GM23338 (cell line): ENCODE measurements at regions not wholly inside any gene's neighbourhood (a gene's known extent, or its start where the extent isn't known, plus 50 kb on each side); places are given as distances from the start of the nearest gene placed in this dataset.

Experiments
- ATAC-seq: fragments of 200-7000 bp; cut with Tn5 transposase; 3 replicates; pipeline ENCODE4 v1.9.1; 2020
- DNase-seq: peaks from one replicate; pipeline ENCODE4 v3.0.0-alpha.2; 2015; ENCODE audit warnings: low spot score
- H2AFZ ChIP-seq: fragments of 200-600 bp; sonication (generic); 2 replicates; pipeline ENCODE4 v1.8.0; 2016; ENCODE audit warnings: antibody characterized with exemption, mild to moderate bottlenecking, moderate library complexity
- H3F3A ChIP-seq: fragments of 200-600 bp; sonication (generic); replicated peaks from 2 replicates; pipeline ENCODE4 v1.8.0; 2017; ENCODE audit warnings: antibody characterized with exemption, mixed run types, low read depth
- H3K27ac ChIP-seq: fragments of 200-600 bp; sonication (generic); 2 replicates; pipeline ENCODE4 v1.6.1; 2016; ENCODE audit warnings: low read depth
- H3K27me3 ChIP-seq: fragments of 200-600 bp; sonication (generic); 2 replicates; pipeline ENCODE4 v1.8.0; 2016; ENCODE audit warnings: mild to moderate bottlenecking, mixed run types, moderate library complexity; ENCODE audit not compliant: insufficient read depth
- H3K36me3 ChIP-seq: fragments of 200-600 bp; sonication (generic); 2 replicates; pipeline ENCODE4 v1.8.0; 2016; ENCODE audit warnings: mild to moderate bottlenecking; ENCODE audit not compliant: insufficient read depth
- H3K4me1 ChIP-seq: fragments of 200-600 bp; sonication (generic); 2 replicates; pipeline ENCODE4 v1.8.0; 2016; ENCODE audit warnings: mild to moderate bottlenecking, moderate library complexity; ENCODE audit not compliant: insufficient read depth
- H3K4me2 ChIP-seq: fragments of 200-600 bp; sonication (generic); 2 replicates; pipeline ENCODE4 v1.7.1; 2017; ENCODE audit warnings: mixed run types
- H3K4me3 ChIP-seq: fragments of 200-600 bp; sonication (generic); 2 replicates; pipeline ENCODE4 v1.6.1; 2016; ENCODE audit warnings: mixed run types
- H3K79me2 ChIP-seq: fragments of 200-600 bp; sonication (generic); replicated peaks from 2 replicates; pipeline ENCODE4 v1.8.0; 2017; ENCODE audit warnings: mild to moderate bottlenecking; ENCODE audit not compliant: insufficient read depth
- H3K9me2 ChIP-seq: fragments of 200-600 bp; sonication (generic); 2 replicates; pipeline ENCODE4 v1.8.0; 2017; ENCODE audit not compliant: insufficient read depth
- H4K20me1 ChIP-seq: fragments of 200-600 bp; sonication (generic); replicated peaks from 2 replicates; pipeline ENCODE4 v1.8.0; 2017; ENCODE audit warnings: mild to moderate bottlenecking; ENCODE audit not compliant: insufficient read depth
- H3K27ac Mint-ChIP-seq: 2 replicates; pipeline ENCODE4 v1.8.0; 2020; ENCODE audit warnings: inconsistent platforms, mild to moderate bottlenecking, moderate library complexity, mixed read lengths
- H3K27me3 Mint-ChIP-seq: 3 replicates; pipeline ENCODE4 v1.8.0; 2022; ENCODE audit warnings: low read depth, mild to moderate bottlenecking, moderate library complexity, mixed read lengths, inconsistent platforms; ENCODE audit not compliant: insufficient read depth, poor library complexity
- H3K36me3 Mint-ChIP-seq: 3 replicates; pipeline ENCODE4 v1.8.0; 2021; ENCODE audit warnings: low read depth, mild to moderate bottlenecking, inconsistent platforms, moderate library complexity, mixed read lengths
- H3K4me1 Mint-ChIP-seq: 3 replicates; pipeline ENCODE4 v1.8.0; 2020; ENCODE audit warnings: mild to moderate bottlenecking, inconsistent platforms, mixed read lengths
- H3K4me3 Mint-ChIP-seq: 3 replicates; pipeline ENCODE4 v1.8.0; 2021; ENCODE audit warnings: moderate library complexity, mild to moderate bottlenecking, inconsistent platforms, mixed read lengths
- H3K9me3 Mint-ChIP-seq: 3 replicates; pipeline ENCODE4 v1.8.0; 2020; ENCODE audit warnings: moderate library complexity, mild to moderate bottlenecking, inconsistent platforms, mixed read lengths
- CREB1 ChIP-seq: fragments of 250-450 bp; sonication (Bioruptor Pico); IDR thresholded peaks from 2 replicates; pipeline ENCODE4 v1.5.0; 2020; ENCODE audit warnings: low read depth, mild to moderate bottlenecking, moderate library complexity
- ETS1 ChIP-seq: IDR thresholded peaks from 2 replicates; pipeline ENCODE4 v1.6.1; 2016; ENCODE audit warnings: antibody characterized with exemption
- EZH2phosphoT487 ChIP-seq: fragments of 200-600 bp; sonication (generic); IDR thresholded peaks from one replicate; pipeline ENCODE4 v1.8.1; 2018; ENCODE audit warnings: antibody characterized with exemption; ENCODE audit not compliant: unreplicated experiment
- JUNB ChIP-seq: IDR thresholded peaks from one replicate; pipeline ENCODE4 v1.6.1; 2016; ENCODE audit warnings: antibody characterized with exemption; ENCODE audit not compliant: unreplicated experiment
- NANOG ChIP-seq: IDR thresholded peaks from 2 replicates; pipeline ENCODE4 v1.6.1; 2016; ENCODE audit warnings: antibody characterized with exemption, borderline replicate concordance
- REST ChIP-seq: IDR thresholded peaks from one replicate; pipeline ENCODE4 v1.6.1; 2018; ENCODE audit warnings: antibody characterized with exemption; ENCODE audit not compliant: unreplicated experiment
- STAT1 ChIP-seq: IDR thresholded peaks from one replicate; pipeline ENCODE4 v1.6.1; 2016; ENCODE audit warnings: antibody characterized with exemption; ENCODE audit not compliant: unreplicated experiment
- TF ChIP-seq, protein P1 (sequence below): fragments of 250-450 bp; sonication (Bioruptor Pico); IDR thresholded peaks from 2 replicates; pipeline ENCODE4 v1.5.0; 2020; ENCODE audit warnings: mild to moderate bottlenecking, moderate library complexity
- TF ChIP-seq, protein P2 (sequence below), 2 experiments: fragments of 200-600 bp in 1 of 2; sonication (generic) in 1 of 2; conservative IDR thresholded peaks; 2 replicates each; pipeline versions ENCODE4 v1.5.1 to v1.6.1; 2016 to 2017; ENCODE audit warnings: antibody characterized with exemption in 2 of 2, low read depth in 2 of 2, mild to moderate bottlenecking in 2 of 2, moderate library complexity in 1 of 2

GRCh38 chr2:100658017-100658416 lies 95.2 kb downstream of the PDCL3 start:
- H3K4me1 ChIP-seq, result no peaks in the 10 kb centered on the region
- H3K4me2 ChIP-seq, result no peak overlapping the region
- no peaks in the 10 kb centered on the region for H3K36me3 Mint-ChIP-seq
- no peaks in the 10 kb centered on the region for H3K4me1 Mint-ChIP-seq
- no peak overlapping the region for H3K4me3 ChIP-seq
- H4K20me1 ChIP-seq, result no peaks in the 10 kb centered on the region
- H3K4me3 Mint-ChIP-seq, result no peak overlapping the region
- no peaks in the 10 kb centered on the region for H3F3A ChIP-seq
- no peak for ATAC-seq
- no peaks in the 10 kb centered on the region for H3K27me3 Mint-ChIP-seq
- no peaks in the 10 kb centered on the region for H3K27me3 ChIP-seq
- no peaks in the 10 kb centered on the region; the same call in 2 of the 3 replicates for H3K9me3 Mint-ChIP-seq
- H3K9me2 ChIP-seq, result peaks cover 6% of the 10 kb centered on the region; the same call in 1 of the 2 replicates
- DNase-seq, result no peak
- no peak overlapping the region for H3K27ac Mint-ChIP-seq
- H3K27ac ChIP-seq, result no peak overlapping the region
- H2AFZ ChIP-seq, result no peak overlapping the region
- no peaks in the 10 kb centered on the region for H3K36me3 ChIP-seq
- H3K79me2 ChIP-seq, result no peaks in the 10 kb centered on the region
- TF ChIP-seq CREB1 (CRISPR knock-in tag), result no peak
- TF ChIP-seq EZH2phosphoT487, result no peak
- no peak for TF ChIP-seq ETS1
- TF ChIP-seq JUNB, result no peak
- no peak for TF ChIP-seq REST
- TF ChIP-seq, protein P1, sequence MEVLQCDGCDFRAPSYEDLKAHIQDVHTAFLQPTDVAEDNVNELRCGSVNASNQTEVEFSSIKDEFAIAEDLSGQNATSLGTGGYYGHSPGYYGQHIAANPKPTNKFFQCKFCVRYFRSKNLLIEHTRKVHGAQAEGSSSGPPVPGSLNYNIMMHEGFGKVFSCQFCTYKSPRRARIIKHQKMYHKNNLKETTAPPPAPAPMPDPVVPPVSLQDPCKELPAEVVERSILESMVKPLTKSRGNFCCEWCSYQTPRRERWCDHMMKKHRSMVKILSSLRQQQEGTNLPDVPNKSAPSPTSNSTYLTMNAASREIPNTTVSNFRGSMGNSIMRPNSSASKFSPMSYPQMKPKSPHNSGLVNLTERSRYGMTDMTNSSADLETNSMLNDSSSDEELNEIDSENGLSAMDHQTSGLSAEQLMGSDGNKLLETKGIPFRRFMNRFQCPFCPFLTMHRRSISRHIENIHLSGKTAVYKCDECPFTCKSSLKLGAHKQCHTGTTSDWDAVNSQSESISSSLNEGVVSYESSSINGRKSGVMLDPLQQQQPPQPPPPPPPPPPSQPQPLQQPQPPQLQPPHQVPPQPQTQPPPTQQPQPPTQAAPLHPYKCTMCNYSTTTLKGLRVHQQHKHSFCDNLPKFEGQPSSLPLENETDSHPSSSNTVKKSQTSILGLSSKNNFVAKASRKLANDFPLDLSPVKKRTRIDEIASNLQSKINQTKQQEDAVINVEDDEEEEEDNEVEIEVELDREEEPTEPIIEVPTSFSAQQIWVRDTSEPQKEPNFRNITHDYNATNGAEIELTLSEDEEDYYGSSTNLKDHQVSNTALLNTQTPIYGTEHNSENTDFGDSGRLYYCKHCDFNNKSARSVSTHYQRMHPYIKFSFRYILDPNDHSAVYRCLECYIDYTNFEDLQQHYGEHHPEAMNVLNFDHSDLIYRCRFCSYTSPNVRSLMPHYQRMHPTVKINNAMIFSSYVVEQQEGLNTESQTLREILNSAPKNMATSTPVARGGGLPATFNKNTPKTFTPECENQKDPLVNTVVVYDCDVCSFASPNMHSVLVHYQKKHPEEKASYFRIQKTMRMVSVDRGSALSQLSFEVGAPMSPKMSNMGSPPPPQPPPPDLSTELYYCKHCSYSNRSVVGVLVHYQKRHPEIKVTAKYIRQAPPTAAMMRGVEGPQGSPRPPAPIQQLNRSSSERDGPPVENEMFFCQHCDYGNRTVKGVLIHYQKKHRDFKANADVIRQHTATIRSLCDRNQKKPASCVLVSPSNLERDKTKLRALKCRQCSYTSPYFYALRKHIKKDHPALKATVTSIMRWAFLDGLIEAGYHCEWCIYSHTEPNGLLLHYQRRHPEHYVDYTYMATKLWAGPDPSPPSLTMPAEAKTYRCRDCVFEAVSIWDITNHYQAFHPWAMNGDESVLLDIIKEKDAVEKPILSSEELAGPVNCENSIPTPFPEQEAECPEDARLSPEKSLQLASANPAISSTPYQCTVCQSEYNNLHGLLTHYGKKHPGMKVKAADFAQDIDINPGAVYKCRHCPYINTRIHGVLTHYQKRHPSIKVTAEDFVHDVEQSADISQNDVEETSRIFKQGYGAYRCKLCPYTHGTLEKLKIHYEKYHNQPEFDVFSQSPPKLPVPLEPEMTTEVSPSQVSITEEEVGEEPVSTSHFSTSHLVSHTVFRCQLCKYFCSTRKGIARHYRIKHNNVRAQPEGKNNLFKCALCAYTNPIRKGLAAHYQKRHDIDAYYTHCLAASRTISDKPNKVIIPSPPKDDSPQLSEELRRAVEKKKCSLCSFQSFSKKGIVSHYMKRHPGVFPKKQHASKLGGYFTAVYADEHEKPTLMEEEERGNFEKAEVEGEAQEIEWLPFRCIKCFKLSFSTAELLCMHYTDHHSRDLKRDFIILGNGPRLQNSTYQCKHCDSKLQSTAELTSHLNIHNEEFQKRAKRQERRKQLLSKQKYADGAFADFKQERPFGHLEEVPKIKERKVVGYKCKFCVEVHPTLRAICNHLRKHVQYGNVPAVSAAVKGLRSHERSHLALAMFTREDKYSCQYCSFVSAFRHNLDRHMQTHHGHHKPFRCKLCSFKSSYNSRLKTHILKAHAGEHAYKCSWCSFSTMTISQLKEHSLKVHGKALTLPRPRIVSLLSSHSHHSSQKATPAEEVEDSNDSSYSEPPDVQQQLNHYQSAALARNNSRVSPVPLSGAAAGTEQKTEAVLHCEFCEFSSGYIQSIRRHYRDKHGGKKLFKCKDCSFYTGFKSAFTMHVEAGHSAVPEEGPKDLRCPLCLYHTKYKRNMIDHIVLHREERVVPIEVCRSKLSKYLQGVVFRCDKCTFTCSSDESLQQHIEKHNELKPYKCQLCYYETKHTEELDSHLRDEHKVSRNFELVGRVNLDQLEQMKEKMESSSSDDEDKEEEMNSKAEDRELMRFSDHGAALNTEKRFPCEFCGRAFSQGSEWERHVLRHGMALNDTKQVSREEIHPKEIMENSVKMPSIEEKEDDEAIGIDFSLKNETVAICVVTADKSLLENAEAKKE, result no peak
- TF ChIP-seq NANOG, result no peak
- TF ChIP-seq, protein P2, sequence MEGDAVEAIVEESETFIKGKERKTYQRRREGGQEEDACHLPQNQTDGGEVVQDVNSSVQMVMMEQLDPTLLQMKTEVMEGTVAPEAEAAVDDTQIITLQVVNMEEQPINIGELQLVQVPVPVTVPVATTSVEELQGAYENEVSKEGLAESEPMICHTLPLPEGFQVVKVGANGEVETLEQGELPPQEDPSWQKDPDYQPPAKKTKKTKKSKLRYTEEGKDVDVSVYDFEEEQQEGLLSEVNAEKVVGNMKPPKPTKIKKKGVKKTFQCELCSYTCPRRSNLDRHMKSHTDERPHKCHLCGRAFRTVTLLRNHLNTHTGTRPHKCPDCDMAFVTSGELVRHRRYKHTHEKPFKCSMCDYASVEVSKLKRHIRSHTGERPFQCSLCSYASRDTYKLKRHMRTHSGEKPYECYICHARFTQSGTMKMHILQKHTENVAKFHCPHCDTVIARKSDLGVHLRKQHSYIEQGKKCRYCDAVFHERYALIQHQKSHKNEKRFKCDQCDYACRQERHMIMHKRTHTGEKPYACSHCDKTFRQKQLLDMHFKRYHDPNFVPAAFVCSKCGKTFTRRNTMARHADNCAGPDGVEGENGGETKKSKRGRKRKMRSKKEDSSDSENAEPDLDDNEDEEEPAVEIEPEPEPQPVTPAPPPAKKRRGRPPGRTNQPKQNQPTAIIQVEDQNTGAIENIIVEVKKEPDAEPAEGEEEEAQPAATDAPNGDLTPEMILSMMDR (conservative IDR thresholded peaks at IDR 0.05; ENCODE audit: low read depth in 2 of 2), result no peak
- no peak for TF ChIP-seq STAT1
